GM13976 (cell line): ENCODE measurements at regions not wholly inside any gene's neighbourhood (a gene's known extent, or its start where the extent isn't known, plus 50 kb on each side); places are given as distances from the start of the nearest gene placed in this dataset.

Experiments used
- DNase-seq: peaks from one replicate; pipeline ENCODE4 v3.0.0; 2012; ENCODE audit warnings: low spot score
- CTCF ChIP-seq: IDR thresholded peaks from 2 replicates; pipeline ENCODE4 v1.5.1; 2012; ENCODE audit warnings: borderline replicate concordance, mild to moderate bottlenecking; ENCODE audit not compliant: insufficient read depth; ENCODE audit errors: extremely low read depth, missing control alignments, control extremely low read depth
- in situ Hi-C: fragments of 300-500 bp; cut with MboI; formaldehyde crosslinking; loops from one replicate; pipeline ENCODE4 v1.12.0; 2022; ENCODE audit warnings: low sequenced_read_pairs, mixed read lengths, inconsistent platforms; ENCODE audit not compliant: unreplicated experiment

- DNase-seq = no peak
- no peak for TF ChIP-seq CTCF
- in situ Hi-C loops = loop anchor here (25.0 kb wide), 2 partner anchors 100 to 650 kb away; no protein-coding TSS in a partner anchor
Observed at GRCh38 chr13:22287343-22287920, 616.6 kb downstream of the FGF9 start.

GRCh38 chr13:22288496-22288895 is 617.6 kb downstream of the FGF9 start:
- TF ChIP-seq CTCF = no peak
- in situ Hi-C loops = loop anchor here (25.0 kb wide), 2 partner anchors 99 to 651 kb away; no protein-coding TSS in a partner anchor
- DNase-seq = no peak

- DNase-seq = no peak
- in situ Hi-C loops = loop anchor here (25.0 kb wide), 2 partner anchors 98 to 652 kb away; no protein-coding TSS in a partner anchor
- no peak for TF ChIP-seq CTCF
Observed at GRCh38 chr13:22289711-22290110, 618.8 kb downstream of the FGF9 start.

- DNase-seq = no peak
- TF ChIP-seq CTCF = no peak
- in situ Hi-C loops = loop anchor here (25.0 kb wide), 2 partner anchors 89 to 661 kb away; no protein-coding TSS in a partner anchor
Observed at GRCh38 chr13:22298530-22298929, 627.7 kb downstream of the FGF9 start.

- in situ Hi-C loops = no loop called here
- TF ChIP-seq CTCF = no peak
- DNase-seq = no peak
Observed at GRCh38 chr13:22311734-22312404, 641.0 kb downstream of the FGF9 start.

GRCh38 chr13:22312405-22312803 is 641.5 kb downstream of the FGF9 start:
- in situ Hi-C loops = no loop called here
- no peak for TF ChIP-seq CTCF
- DNase-seq = no peak
